NOMO-1 treated with DMSO at 0.1 percent for 48 hours (cell line): ENCODE measurements at regions not wholly inside any gene's neighbourhood (a gene's known extent, or its start where the extent isn't known, plus 50 kb on each side); places are given as distances from the start of the nearest gene placed in this dataset.

Source experiments
- DNase-seq: peaks from one replicate; lab custom pipeline; 2025; ENCODE audit not compliant: unreplicated experiment; lab: John Stamatoyannopoulos, UW

- DNase-seq: no peak
Measured at GRCh38 chr18:22034276-22034675, 135.1 kb upstream of the GATA6 start.

- no peak for DNase-seq
Measured at GRCh38 chr18:22040533-22040932, 128.9 kb upstream of the GATA6 start.

GRCh38 chr18:22043837-22044236 lies 125.6 kb upstream of the GATA6 start:
- no peak for DNase-seq

GRCh38 chr18:22044474-22045220 lies 124.7 kb upstream of the GATA6 start:
- DNase-seq: no peak

GRCh38 chr18:22045221-22045918 lies 124.0 kb upstream of the GATA6 start:
- DNase-seq: no peak

- DNase-seq: no peak
Measured at GRCh38 chr18:22046473-22046872, 122.9 kb upstream of the GATA6 start.

- DNase-seq: no peak
Measured at GRCh38 chr18:22047485-22047884, 121.9 kb upstream of the GATA6 start.

GRCh38 chr18:22048221-22048620 lies 121.2 kb upstream of the GATA6 start:
- no peak for DNase-seq

- DNase-seq: no peak
Measured at GRCh38 chr18:22048932-22049615, 120.3 kb upstream of the GATA6 start.

GRCh38 chr18:22052405-22053105 lies 116.8 kb upstream of the GATA6 start:
- DNase-seq: no peak

- DNase-seq: no peak
Measured at GRCh38 chr18:22055466-22056238, 113.7 kb upstream of the GATA6 start.

- DNase-seq: no peak
Measured at GRCh38 chr18:22056950-22057349, 112.4 kb upstream of the GATA6 start.

GRCh38 chr18:22057908-22058527 lies 111.4 kb upstream of the GATA6 start:
- DNase-seq: no peak

- no peak for DNase-seq
Measured at GRCh38 chr18:22060361-22060760, 109.0 kb upstream of the GATA6 start.

GRCh38 chr18:22063102-22063501 lies 106.3 kb upstream of the GATA6 start:
- DNase-seq: no peak

- DNase-seq: no peak
Measured at GRCh38 chr18:22063672-22064071, 105.7 kb upstream of the GATA6 start.

GRCh38 chr18:22064581-22064980 lies 104.8 kb upstream of the GATA6 start:
- DNase-seq: no peak

GRCh38 chr18:22065311-22065710 lies 104.1 kb upstream of the GATA6 start:
- DNase-seq: no peak

- no peak for DNase-seq
Measured at GRCh38 chr18:22066083-22066485, 103.3 kb upstream of the GATA6 start.

- DNase-seq: no peak
Measured at GRCh38 chr18:22067109-22067508, 102.3 kb upstream of the GATA6 start.
